ENCODE measurements at regions not wholly inside any gene's neighbourhood (a gene's known extent, or its start where the extent isn't known, plus 50 kb on each side); places are given as distances from the start of the nearest gene placed in this dataset.
"Not testable (repeated sequence)": the region's sequence is repeated elsewhere in the genome, so short reads cannot be mapped to it uniquely, and the experiment has no call there.

- H3K9me3 ChIP-seq (ENCODE audit: control insufficient read depth, low read length); ATAC-seq; H3K4me3 ChIP-seq (ENCODE audit: low read length); intact Hi-C loops (cut with DNase I); H3K27ac ChIP-seq (ENCODE audit: low read length); DNase-seq; H3K27me3 ChIP-seq (ENCODE audit: control insufficient read depth, insufficient read depth); H3K4me1 ChIP-seq (ENCODE audit: control insufficient read depth, insufficient read depth, low read length): not testable (repeated sequence)
- WGBS, result 83% methylated on average over 5 of the region's 7 CpGs
Measured at GRCh38 chr16:32003819-32004218, 130.2 kb downstream of the ZNF267 start.

DNA sequence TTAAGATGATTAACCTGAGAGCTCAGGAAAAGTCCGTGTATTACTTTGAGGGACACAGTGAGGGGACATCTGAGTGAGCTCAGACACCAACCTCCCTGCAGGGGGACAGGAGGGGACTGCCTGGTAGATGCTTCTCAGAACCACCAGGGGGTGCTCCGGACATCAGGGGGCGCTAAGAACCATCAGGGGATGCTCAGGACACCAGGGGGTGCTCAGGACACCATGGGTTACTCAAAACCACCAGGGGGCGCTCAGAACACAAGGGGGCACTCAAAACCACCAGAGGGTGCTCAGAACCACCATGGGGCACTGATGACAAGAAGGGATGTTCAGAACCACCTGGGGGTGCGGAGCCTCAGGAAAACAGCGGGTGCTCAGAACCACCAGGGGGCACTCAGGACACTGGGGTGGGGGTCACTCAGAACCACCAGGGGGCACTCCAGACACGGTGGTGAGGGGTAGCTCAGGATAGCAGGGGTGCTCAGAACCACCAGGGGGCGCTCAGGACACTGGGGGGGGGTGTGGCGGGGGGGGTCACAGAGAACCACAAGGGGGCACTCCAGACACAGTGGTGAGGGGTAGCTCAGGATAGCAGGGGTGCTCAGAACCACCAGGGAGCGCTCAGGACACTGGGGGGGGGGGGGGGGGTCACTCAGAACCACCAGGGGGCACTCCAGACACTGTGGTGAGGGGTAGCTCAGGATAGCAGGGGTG is 165.3 kb downstream of the ZNF267 start:
- H3K4me3 ChIP-seq (ENCODE audit: low read length); H3K27me3 ChIP-seq (ENCODE audit: control insufficient read depth, insufficient read depth); ATAC-seq; H3K4me1 ChIP-seq (ENCODE audit: control insufficient read depth, insufficient read depth, low read length); H3K27ac ChIP-seq (ENCODE audit: low read length); intact Hi-C loops (cut with DNase I); H3K9me3 ChIP-seq (ENCODE audit: control insufficient read depth, low read length): not testable (repeated sequence)
- WGBS, result 62% methylated on average over 8 of the region's 10 CpGs
- peak in 1 of 3 donors; percentile 12 for DNase-seq

DNA sequence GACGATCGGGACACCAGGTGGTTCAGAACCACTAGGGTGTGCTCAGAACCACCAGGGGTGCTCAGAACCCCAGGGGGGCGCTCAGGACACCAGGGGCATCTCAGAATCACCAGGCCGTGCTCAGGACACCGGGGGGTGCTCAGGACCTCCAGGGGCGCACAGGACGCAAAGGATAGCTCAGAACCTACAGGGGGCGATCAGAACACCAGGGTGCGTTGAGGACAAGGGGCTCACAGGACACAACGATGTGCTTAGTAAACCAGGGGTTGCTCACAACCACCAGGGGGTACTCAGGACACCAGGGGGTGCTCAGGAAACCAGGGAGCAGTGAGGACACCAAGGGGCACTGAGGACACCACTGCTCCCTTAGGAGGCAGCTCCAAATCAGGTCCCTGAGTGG is 166.3 kb downstream of the ZNF267 start:
- intact Hi-C loops (cut with DNase I); H3K4me3 ChIP-seq (ENCODE audit: low read length); H3K4me1 ChIP-seq (ENCODE audit: control insufficient read depth, insufficient read depth, low read length); H3K9me3 ChIP-seq (ENCODE audit: control insufficient read depth, low read length); H3K27ac ChIP-seq (ENCODE audit: low read length); H3K27me3 ChIP-seq (ENCODE audit: control insufficient read depth, insufficient read depth); ATAC-seq; DNase-seq: not testable (repeated sequence)
- no CpG with 5 or more reads among the region's 10 CpGs for WGBS

GRCh38 chr16:32066016-32066651 is 187.0 kb upstream of the TP53TG3D start:
- H3K27me3 ChIP-seq (ENCODE audit: control insufficient read depth, insufficient read depth); intact Hi-C loops (cut with DNase I); H3K27ac ChIP-seq (ENCODE audit: low read length); H3K4me3 ChIP-seq (ENCODE audit: low read length); ATAC-seq; H3K9me3 ChIP-seq (ENCODE audit: control insufficient read depth, low read length); H3K4me1 ChIP-seq (ENCODE audit: control insufficient read depth, insufficient read depth, low read length): not testable (repeated sequence)
- peak in 1 of 3 donors; percentile 26 for DNase-seq
- 30% methylated on average over 13 of the region's 13 CpGs for WGBS

DNA sequence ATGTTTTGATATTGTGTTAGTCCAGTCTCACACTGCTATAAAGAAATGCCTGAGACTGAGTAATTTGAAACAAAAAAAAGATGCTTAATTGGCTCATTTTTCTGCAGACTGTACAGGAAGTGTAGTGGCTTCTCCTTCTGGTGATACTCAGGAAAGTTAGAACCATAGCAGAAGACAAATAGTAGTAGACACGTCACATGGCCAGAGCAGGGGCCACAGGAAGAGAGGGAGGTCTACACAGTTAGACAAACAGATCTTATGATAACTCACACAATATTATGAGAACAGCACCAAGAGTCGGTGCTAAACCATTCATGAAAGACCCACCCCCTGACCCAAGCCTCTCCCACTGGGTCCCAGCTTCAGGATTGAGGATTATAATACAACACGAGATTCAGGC is 181.5 kb upstream of the TP53TG3D start:
- no CpG with 5 or more reads among the region's 3 CpGs for WGBS
- H3K4me3 ChIP-seq (ENCODE audit: low read length); H3K4me1 ChIP-seq (ENCODE audit: control insufficient read depth, insufficient read depth, low read length); H3K9me3 ChIP-seq (ENCODE audit: control insufficient read depth, low read length); ATAC-seq; H3K27ac ChIP-seq (ENCODE audit: low read length); DNase-seq; intact Hi-C loops (cut with DNase I); H3K27me3 ChIP-seq (ENCODE audit: control insufficient read depth, insufficient read depth): not testable (repeated sequence)

DNA sequence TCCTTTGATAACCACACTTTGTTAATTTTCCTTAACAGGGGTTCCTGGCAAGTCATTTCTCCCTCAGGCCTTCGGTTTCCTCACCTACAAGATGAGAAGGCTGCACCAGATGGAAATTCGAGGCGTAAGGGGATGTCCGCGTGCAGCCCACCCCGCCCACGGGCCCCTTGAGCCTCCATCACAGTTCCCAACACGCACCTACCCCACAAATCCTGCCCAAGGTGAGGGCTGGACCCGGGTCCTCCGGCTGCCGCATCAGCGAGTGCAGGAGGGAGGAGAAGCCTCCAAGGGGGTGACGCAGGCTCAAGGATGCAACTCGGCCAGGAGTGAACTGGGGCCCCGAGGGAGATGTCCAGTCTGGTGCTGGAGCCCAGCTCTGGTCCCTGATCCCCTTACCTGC is 169.2 kb upstream of the TP53TG3D start:
- H3K9me3 ChIP-seq (ENCODE audit: control insufficient read depth, low read length); H3K4me1 ChIP-seq (ENCODE audit: control insufficient read depth, insufficient read depth, low read length); H3K4me3 ChIP-seq (ENCODE audit: low read length); intact Hi-C loops (cut with DNase I); ATAC-seq; H3K27ac ChIP-seq (ENCODE audit: low read length); H3K27me3 ChIP-seq (ENCODE audit: control insufficient read depth, insufficient read depth): not testable (repeated sequence)
- peak in 2 of 3 donors; percentile 17 to 34 for DNase-seq
- WGBS, result 37% methylated on average over 13 of the region's 15 CpGs

DNA sequence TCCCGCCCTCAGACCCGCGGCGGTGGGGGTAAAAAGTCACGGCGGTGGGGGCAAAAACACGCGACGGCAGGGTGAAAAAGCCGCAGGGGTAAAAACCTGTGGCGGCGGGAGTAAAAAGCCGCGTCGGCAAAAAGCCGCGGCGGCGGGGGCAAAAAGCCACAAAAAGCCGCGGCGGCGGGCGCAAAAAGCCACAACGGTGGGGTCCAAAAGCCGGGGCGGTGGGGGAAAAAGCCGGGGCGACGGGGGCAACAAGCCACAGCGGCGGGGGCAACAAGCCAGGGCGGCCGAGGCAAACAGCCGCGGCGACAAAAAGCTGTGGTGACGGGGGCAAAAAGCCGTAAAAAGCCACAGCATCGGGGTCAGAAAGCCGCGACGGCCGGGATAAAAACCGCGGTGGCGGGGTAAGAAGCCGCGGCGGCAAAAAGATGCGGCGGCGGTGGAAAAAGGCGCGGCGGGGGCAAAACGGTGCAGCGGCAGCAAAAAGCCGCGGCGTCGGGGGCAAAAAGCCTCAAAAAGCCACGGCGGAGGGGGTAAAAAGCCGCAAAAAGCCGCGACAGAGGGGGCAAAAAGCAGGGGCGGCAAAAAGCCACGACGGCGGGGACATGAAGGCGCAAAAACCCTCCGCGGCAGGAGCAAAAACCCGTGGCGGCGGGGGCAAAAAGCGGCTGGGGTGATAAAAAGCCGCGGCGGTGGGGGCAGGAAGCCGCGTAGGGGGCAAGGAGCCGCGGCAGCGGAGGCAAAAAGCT is 168.3 kb upstream of the TP53TG3D start:
- H3K27me3 ChIP-seq (ENCODE audit: control insufficient read depth, insufficient read depth); H3K27ac ChIP-seq (ENCODE audit: low read length); ATAC-seq; intact Hi-C loops (cut with DNase I); H3K9me3 ChIP-seq (ENCODE audit: control insufficient read depth, low read length); H3K4me1 ChIP-seq (ENCODE audit: control insufficient read depth, insufficient read depth, low read length): not testable (repeated sequence)
- WGBS, result 16% methylated on average over 69 of the region's 86 CpGs
- peak overlapping the region; percentile 52 for H3K4me3 ChIP-seq (ENCODE audit: low read length)
- DNase-seq, result peak in 2 of 3 donors; percentile 21 to 23

GRCh38 chr16:32085438-32086141 is 167.5 kb upstream of the TP53TG3D start:
- peak overlapping the region; percentile 52 for H3K4me3 ChIP-seq (ENCODE audit: low read length)
- ATAC-seq; H3K27me3 ChIP-seq (ENCODE audit: control insufficient read depth, insufficient read depth); intact Hi-C loops (cut with DNase I); H3K27ac ChIP-seq (ENCODE audit: low read length); H3K9me3 ChIP-seq (ENCODE audit: control insufficient read depth, low read length); H3K4me1 ChIP-seq (ENCODE audit: control insufficient read depth, insufficient read depth, low read length): not testable (repeated sequence)
- 12% methylated on average over 60 of the region's 65 CpGs for WGBS
- DNase-seq, result peak; percentile 10 to 40 (median 19)

- 7% methylated on average over 45 of the region's 45 CpGs for WGBS
- peak overlapping the region; percentile 70 for H3K4me3 ChIP-seq (ENCODE audit: low read length)
- H3K4me1 ChIP-seq (ENCODE audit: control insufficient read depth, insufficient read depth, low read length); H3K27me3 ChIP-seq (ENCODE audit: control insufficient read depth, insufficient read depth); H3K9me3 ChIP-seq (ENCODE audit: control insufficient read depth, low read length); intact Hi-C loops (cut with DNase I); ATAC-seq; H3K27ac ChIP-seq (ENCODE audit: low read length): not testable (repeated sequence)
- peak; percentile 5 to 28 (median 26) for DNase-seq
Measured at GRCh38 chr16:32115562-32115961, 137.5 kb upstream of the TP53TG3D start.

DNA sequence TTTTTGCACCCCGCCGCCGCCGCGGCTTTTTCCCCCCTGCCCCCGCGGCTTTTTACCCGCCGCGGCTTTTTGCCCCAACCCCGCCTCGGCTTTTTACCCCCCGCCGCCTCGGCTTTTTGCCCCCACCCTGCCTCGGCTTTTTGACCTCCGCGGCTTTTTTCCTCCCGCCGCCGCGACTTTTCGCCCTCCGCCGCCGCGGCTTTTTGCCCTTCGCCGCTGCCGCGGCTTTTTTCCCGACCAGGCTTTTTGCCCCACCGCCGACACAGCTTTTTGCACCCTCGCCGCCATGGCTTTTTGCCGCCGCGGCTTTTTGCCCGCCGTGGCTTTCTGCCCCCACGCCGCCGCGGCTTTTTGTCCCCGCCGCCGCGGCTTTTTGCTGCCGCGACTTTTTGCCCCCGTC is 137.0 kb upstream of the TP53TG3D start:
- intact Hi-C loops (cut with DNase I), result no loop called here
- DNase-seq (peak; percentile 5 to 52 (median 16)), ATAC-seq (no peak)
- 2% methylated on average over 52 of the region's 52 CpGs for WGBS
- Histone ChIP-seq H3K27ac (ENCODE audit: low read length) (no peak overlapping the region), H3K4me1 (ENCODE audit: control insufficient read depth, insufficient read depth, low read length) (no peaks in the 10 kb centered on the region), H3K4me3 (ENCODE audit: low read length) (peak overlapping the region; percentile 70), H3K9me3 (ENCODE audit: control insufficient read depth, low read length) (no peaks in the 10 kb centered on the region), H3K27me3 (ENCODE audit: control insufficient read depth, insufficient read depth) (no peaks in the 10 kb centered on the region)
